Activated CD8-positive, alpha-beta T cell treated with anti-CD3 and anti-CD28 coated beads for 36 hours (primary cell): ENCODE measurements at regions not wholly inside any gene's neighbourhood (a gene's known extent, or its start where the extent isn't known, plus 50 kb on each side); places are given as distances from the start of the nearest gene placed in this dataset.

Source experiments
- ATAC-seq: fragments of 200-7000 bp; cut with Tn5 transposase; one replicate; pipeline ENCODE4 v1.10.0; 2021; ENCODE audit warnings: mild to moderate bottlenecking, moderate library complexity
- CTCF ChIA-PET: fragments of 350-600 bp; sonication (Branson Sonifier 250); formaldehyde crosslinking; loops from one replicate; lab custom pipeline; 2021; ENCODE audit warnings: antibody characterized with exemption; lab: Charles Lee
- POLR2A ChIA-PET: fragments of 350-600 bp; sonication (Branson Sonifier 250); formaldehyde crosslinking; loops from one replicate; lab custom pipeline; 2021; ENCODE audit warnings: antibody characterized with exemption; lab: Charles Lee
- DNase-seq: peaks from one replicate; pipeline ENCODE4 v3.0.0-alpha.2; 2020
- H3K27ac Mint-ChIP-seq: one replicate; pipeline ENCODE4 v1.8.0; 2021; ENCODE audit warnings: mild to moderate bottlenecking, mixed read lengths
- H3K27me3 Mint-ChIP-seq: one replicate; pipeline ENCODE4 v1.8.0; 2021; ENCODE audit warnings: mixed read lengths
- H3K36me3 Mint-ChIP-seq: one replicate; pipeline ENCODE4 v1.8.0; 2021; ENCODE audit warnings: low read depth, mixed read lengths
- H3K4me1 Mint-ChIP-seq: one replicate; pipeline ENCODE4 v1.8.0; 2021; ENCODE audit warnings: low read depth, mixed read lengths
- H3K4me3 Mint-ChIP-seq: one replicate; pipeline ENCODE4 v1.8.0; 2021; ENCODE audit warnings: mild to moderate bottlenecking, moderate library complexity, mixed read lengths
- H3K9me3 Mint-ChIP-seq: one replicate; pipeline ENCODE4 v1.8.0; 2021; ENCODE audit warnings: mixed read lengths
- intact Hi-C: fragments of 100-400 bp; cut with micrococcal nuclease; formaldehyde crosslinking; loops from one replicate; pipeline ENCODE4 v1.10.0; 2022
- TF ChIP-seq, protein P1 (sequence below): fragments of 200-600 bp; IDR thresholded peaks from one replicate; pipeline ENCODE4 v1.8.0; 2022; ENCODE audit warnings: antibody characterized with exemption, mild to moderate bottlenecking

DNA sequence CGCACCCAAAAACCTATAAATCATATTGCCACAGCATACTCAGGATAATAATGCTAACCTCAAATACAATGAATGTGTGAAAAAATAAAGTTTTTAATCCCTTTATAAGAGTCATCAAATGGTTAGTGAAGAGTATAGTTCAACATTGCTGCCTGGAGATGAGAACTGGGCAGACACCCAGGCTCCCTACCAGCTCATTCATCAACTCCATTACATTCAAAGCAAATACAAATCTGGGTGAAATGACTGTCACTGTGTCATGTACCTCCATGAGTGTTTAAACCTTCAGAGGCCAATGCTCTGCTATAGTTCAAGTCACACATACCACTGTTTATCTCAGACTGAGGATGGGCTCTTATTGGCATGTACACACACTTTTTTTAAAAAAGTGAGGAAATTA is 167.2 kb upstream of the KCNMB2 start:
- CTCF ChIA-PET: no interaction called here
- intact Hi-C loops: no loop called here
- Mint-ChIP-seq H3K4me3 (no peak overlapping the region), H3K27ac (no peak overlapping the region), H3K4me1 (no peaks in the 10 kb centered on the region), H3K9me3 (peaks cover under 1% of the 10 kb centered on the region), H3K36me3 (no peaks in the 10 kb centered on the region), H3K27me3 (peaks cover 7% of the 10 kb centered on the region)
- TF ChIP-seq, protein P1, sequence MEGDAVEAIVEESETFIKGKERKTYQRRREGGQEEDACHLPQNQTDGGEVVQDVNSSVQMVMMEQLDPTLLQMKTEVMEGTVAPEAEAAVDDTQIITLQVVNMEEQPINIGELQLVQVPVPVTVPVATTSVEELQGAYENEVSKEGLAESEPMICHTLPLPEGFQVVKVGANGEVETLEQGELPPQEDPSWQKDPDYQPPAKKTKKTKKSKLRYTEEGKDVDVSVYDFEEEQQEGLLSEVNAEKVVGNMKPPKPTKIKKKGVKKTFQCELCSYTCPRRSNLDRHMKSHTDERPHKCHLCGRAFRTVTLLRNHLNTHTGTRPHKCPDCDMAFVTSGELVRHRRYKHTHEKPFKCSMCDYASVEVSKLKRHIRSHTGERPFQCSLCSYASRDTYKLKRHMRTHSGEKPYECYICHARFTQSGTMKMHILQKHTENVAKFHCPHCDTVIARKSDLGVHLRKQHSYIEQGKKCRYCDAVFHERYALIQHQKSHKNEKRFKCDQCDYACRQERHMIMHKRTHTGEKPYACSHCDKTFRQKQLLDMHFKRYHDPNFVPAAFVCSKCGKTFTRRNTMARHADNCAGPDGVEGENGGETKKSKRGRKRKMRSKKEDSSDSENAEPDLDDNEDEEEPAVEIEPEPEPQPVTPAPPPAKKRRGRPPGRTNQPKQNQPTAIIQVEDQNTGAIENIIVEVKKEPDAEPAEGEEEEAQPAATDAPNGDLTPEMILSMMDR: no peak
- no peak for DNase-seq
- no peak for ATAC-seq
- POLR2A ChIA-PET: no interaction called here

DNA sequence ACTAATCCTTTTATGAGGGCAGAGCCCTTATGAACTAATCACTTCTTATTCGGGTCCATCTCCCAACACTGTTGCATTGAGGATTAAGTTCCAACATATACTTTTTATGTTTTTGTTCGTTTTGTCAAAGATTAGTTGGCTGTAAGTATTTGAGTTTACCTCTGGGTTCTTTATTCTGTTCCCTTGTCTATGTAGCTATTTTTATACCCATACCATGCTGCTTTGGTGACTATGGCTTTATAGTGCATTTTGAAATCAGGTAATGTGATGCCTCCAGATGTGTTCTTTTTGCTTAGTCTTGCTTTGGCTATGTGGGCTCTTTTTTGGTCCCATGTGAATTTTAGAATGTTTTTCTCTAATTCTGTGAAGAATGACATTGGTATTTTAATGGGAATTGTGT is 166.4 kb upstream of the KCNMB2 start:
- intact Hi-C loops: no loop called here

GRCh38 chr3:178370387-178370786 is 165.8 kb upstream of the KCNMB2 start:
- DNase-seq (no peak), ATAC-seq (no peak)
- intact Hi-C loops: no loop called here
- H3K9me3 Mint-ChIP-seq: no peaks in the 10 kb centered on the region
- peaks cover 5% of the 10 kb centered on the region for H3K27me3 Mint-ChIP-seq
- H3K4me3 Mint-ChIP-seq: no peak overlapping the region
- no peaks in the 10 kb centered on the region for H3K4me1 Mint-ChIP-seq
- H3K27ac Mint-ChIP-seq: no peak overlapping the region
- ChIA-PET CTCF (interaction anchor here (1.1 kb wide), 1 partner anchor 63 kb away, joined by 3 read pairs; no protein-coding TSS in a partner anchor), POLR2A (no interaction called here)
- no peaks in the 10 kb centered on the region for H3K36me3 Mint-ChIP-seq
- TF ChIP-seq, protein P1: no peak

More for the DNA sequence above, 166.4 kb upstream of the KCNMB2 start:
- ATAC-seq: no peak
- Mint-ChIP-seq H3K27ac (no peak overlapping the region), H3K4me1 (no peaks in the 10 kb centered on the region), H3K4me3 (no peak overlapping the region), H3K9me3 (no peaks in the 10 kb centered on the region), H3K36me3 (no peaks in the 10 kb centered on the region), H3K27me3 (peaks cover 7% of the 10 kb centered on the region)
- ChIA-PET POLR2A (no interaction called here), CTCF (interaction anchor here (1.1 kb wide), 1 partner anchor 64 kb away, joined by 3 read pairs; no protein-coding TSS in a partner anchor)
- DNase-seq: no peak
- TF ChIP-seq, protein P1: no peak

DNA sequence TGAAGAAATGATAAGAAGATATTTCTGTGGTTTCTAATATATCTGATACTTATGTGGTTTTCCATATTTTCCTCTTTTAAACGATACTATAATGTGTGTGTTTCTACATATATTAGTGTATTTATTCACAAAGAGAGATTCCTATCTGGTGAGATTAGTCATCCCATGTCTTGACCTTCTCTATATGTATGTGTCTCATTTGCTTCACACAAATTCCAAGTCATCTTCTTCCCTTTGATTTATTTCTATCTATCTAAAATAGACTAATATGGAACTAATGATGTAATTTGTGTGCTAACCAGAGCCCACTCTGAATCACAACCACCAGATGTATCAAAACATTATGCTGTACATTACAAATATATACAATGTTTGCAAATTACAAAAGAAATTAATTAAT is 154.7 kb upstream of the KCNMB2 start:
- no peak overlapping the region for H3K27ac Mint-ChIP-seq
- H3K4me1 Mint-ChIP-seq: no peaks in the 10 kb centered on the region
- TF ChIP-seq, protein P1: no peak
- ChIA-PET POLR2A (no interaction called here), CTCF (no interaction called here)
- H3K36me3 Mint-ChIP-seq: no peaks in the 10 kb centered on the region
- no peaks in the 10 kb centered on the region for H3K27me3 Mint-ChIP-seq
- DNase-seq: no peak
- no peak for ATAC-seq
- H3K9me3 Mint-ChIP-seq: no peaks in the 10 kb centered on the region
- intact Hi-C loops: no loop called here
- no peak overlapping the region for H3K4me3 Mint-ChIP-seq

GRCh38 chr3:178381971-178382448 is 154.2 kb upstream of the KCNMB2 start:
- no peak for ATAC-seq
- Mint-ChIP-seq H3K27ac (no peak overlapping the region), H3K36me3 (no peaks in the 10 kb centered on the region), H3K4me1 (no peaks in the 10 kb centered on the region), H3K27me3 (peaks cover 4% of the 10 kb centered on the region), H3K4me3 (no peak overlapping the region), H3K9me3 (no peaks in the 10 kb centered on the region)
- POLR2A ChIA-PET: no interaction called here
- TF ChIP-seq, protein P1: no peak
- no peak for DNase-seq
- intact Hi-C loops: no loop called here
- CTCF ChIA-PET: no interaction called here
